Gastrocnemius medialis (tissue), 4 donors: ENCODE measurements at regions not wholly inside any gene's neighbourhood (a gene's known extent, or its start where the extent isn't known, plus 50 kb on each side); places are given as distances from the start of the nearest gene placed in this dataset.
A peak's percentile ranks its signal among the peaks of the same experiment; 100 is the strongest.
"Not testable (repeated sequence)": the region's sequence is repeated elsewhere in the genome, so short reads cannot be mapped to it uniquely, and the experiment has no call there.

Experiments
- ATAC-seq, 2 donors: fragments of 150-250 bp; one replicate each; pipeline ENCODE4 v1.9.1; 2016
- DNase-seq, 2 donors: peaks; one replicate each; pipeline ENCODE4 v3.0.0-alpha.2; 2019
- H3K27ac ChIP-seq, 4 donors: fragments of 200-600 bp; sonication (generic); 1 replicate in 1 of 4; 2 replicates in 3 of 4; pipeline ENCODE4 v1.5.1; 2016 to 2018; ENCODE audit warnings: mild to moderate bottlenecking in 2 of 4, moderate library complexity in 1 of 4
- H3K27me3 ChIP-seq, 3 donors: fragments of 200-600 bp; sonication (generic) in 2 of 3; 1 replicate in 1 of 3; 2 replicates in 2 of 3; pipeline versions ENCODE4 v1.5.1 to v1.6.0; 2016 to 2019; ENCODE audit warnings: mild to moderate bottlenecking in 1 of 3, moderate library complexity in 1 of 3
- H3K36me3 ChIP-seq, 2 donors: fragments of 200-600 bp; sonication (generic) in 1 of 2; one replicate each; pipeline ENCODE4 v1.5.1; 2017 to 2018
- H3K4me1 ChIP-seq, 2 donors: fragments of 200-600 bp; sonication (generic) in 1 of 2; one replicate each; pipeline ENCODE4 v1.5.1; 2016 to 2017; ENCODE audit warnings: mild to moderate bottlenecking in 2 of 2
- H3K4me3 ChIP-seq, 4 donors: fragments of 200-600 bp; sonication (generic) in 3 of 4; 1 replicate in 1 of 4; 2 replicates in 3 of 4; pipeline ENCODE4 v1.5.1; 2016 to 2019; ENCODE audit warnings: mild to moderate bottlenecking in 2 of 4
- H3K9me3 ChIP-seq, 3 donors: fragments of 200-600 bp; sonication (generic) in 2 of 3; 1 replicate in 1 of 3; 2 replicates in 2 of 3; pipeline ENCODE4 v1.5.1; 2016 to 2019
- POLR2A ChIP-seq, 2 donors: fragments of 450-650 bp; IDR thresholded peaks; one replicate each; pipeline ENCODE4 v1.6.1; 2017; ENCODE audit warnings: antibody characterized with exemption in 2 of 2, mild to moderate bottlenecking in 2 of 2, moderate library complexity in 2 of 2
- in situ Hi-C, 4 donors: fragments of 200-750 bp; cut with MboI; loops; one replicate each; pipeline versions ENCODE4 v1.15.0 to v1.8.0; 2017; ENCODE audit warnings: low sequenced_read_pairs in 4 of 4
- intact Hi-C: fragments of 100-400 bp; cut with DNase I; formaldehyde crosslinking; loops from one replicate; pipeline ENCODE4 v1.15.1; 2023; ENCODE audit warnings: low total_unique reads
- microRNA counts, 2 donors: library from miRNA; unstranded; fragments of <30 nt; microRNA quantifications; one replicate each; lab custom pipeline; 2016
- microRNA-seq, 2 donors: library from miRNA; unstranded; fragments of <30 nt; microRNA quantifications; one replicate each; pipeline ENCODE4, GENCODE V29; 2016; ENCODE audit warnings: borderline replicate concordance in 2 of 2
- TF ChIP-seq, protein P1 (sequence below), 5 experiments: fragments of 450-650 bp in 3 of 5; fragments of 200-600 bp in 2 of 5; sonication (generic) in 2 of 5; IDR thresholded peaks in 4 of 5; conservative IDR thresholded peaks in 1 of 5; 1 replicate in 4 of 5; 2 replicates in 1 of 5; pipeline ENCODE4 v1.5.1; 2016 to 2019; ENCODE audit warnings: antibody characterized with exemption in 5 of 5, mild to moderate bottlenecking in 3 of 5, moderate library complexity in 3 of 5

- Histone ChIP-seq H3K27ac (no peak overlapping the region), H3K4me3 (no peak overlapping the region), H3K4me1 (no peaks in the 10 kb centered on the region), H3K9me3 (no peaks in the 10 kb centered on the region), H3K27me3 (no peaks in the 10 kb centered on the region), H3K36me3 (no peaks in the 10 kb centered on the region)
- ATAC-seq (peak; percentile 68 to 87), DNase-seq (peak; percentile 11 to 33)
- in situ Hi-C loops (no loop called here), intact Hi-C loops (no loop called here)
- no peak for TF ChIP-seq POLR2A (IDR thresholded peaks at IDR 0.05)
- TF ChIP-seq, protein P1, sequence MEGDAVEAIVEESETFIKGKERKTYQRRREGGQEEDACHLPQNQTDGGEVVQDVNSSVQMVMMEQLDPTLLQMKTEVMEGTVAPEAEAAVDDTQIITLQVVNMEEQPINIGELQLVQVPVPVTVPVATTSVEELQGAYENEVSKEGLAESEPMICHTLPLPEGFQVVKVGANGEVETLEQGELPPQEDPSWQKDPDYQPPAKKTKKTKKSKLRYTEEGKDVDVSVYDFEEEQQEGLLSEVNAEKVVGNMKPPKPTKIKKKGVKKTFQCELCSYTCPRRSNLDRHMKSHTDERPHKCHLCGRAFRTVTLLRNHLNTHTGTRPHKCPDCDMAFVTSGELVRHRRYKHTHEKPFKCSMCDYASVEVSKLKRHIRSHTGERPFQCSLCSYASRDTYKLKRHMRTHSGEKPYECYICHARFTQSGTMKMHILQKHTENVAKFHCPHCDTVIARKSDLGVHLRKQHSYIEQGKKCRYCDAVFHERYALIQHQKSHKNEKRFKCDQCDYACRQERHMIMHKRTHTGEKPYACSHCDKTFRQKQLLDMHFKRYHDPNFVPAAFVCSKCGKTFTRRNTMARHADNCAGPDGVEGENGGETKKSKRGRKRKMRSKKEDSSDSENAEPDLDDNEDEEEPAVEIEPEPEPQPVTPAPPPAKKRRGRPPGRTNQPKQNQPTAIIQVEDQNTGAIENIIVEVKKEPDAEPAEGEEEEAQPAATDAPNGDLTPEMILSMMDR (IDR thresholded peaks at IDR 0.05 in 4 of 5, conservative IDR thresholded peaks at IDR 0.05 in 1 of 5) = no peak
Measured at GRCh38 chr6:106724848-106725247, 95.5 kb downstream of the QRSL1 start.

- H3K4me3 ChIP-seq = no peak overlapping the region
- TF ChIP-seq POLR2A (IDR thresholded peaks at IDR 0.05) = no peak
- TF ChIP-seq, protein P1 (IDR thresholded peaks at IDR 0.05 in 4 of 5, conservative IDR thresholded peaks at IDR 0.05 in 1 of 5) = no peak
- intact Hi-C loops = no loop called here
- no peaks in the 10 kb centered on the region for H3K9me3 ChIP-seq
- no peaks in the 10 kb centered on the region for H3K27me3 ChIP-seq
- in situ Hi-C loops = no loop called here
- ATAC-seq = no peak
- no peaks in the 10 kb centered on the region for H3K36me3 ChIP-seq
- no peaks in the 10 kb centered on the region for H3K4me1 ChIP-seq
- DNase-seq = no peak
- no peak overlapping the region for H3K27ac ChIP-seq
Measured at GRCh38 chr6:106724337-106724736, 95.0 kb downstream of the QRSL1 start.

GRCh38 chr6:106723419-106723818 is 94.0 kb downstream of the QRSL1 start:
- H3K9me3 ChIP-seq, H3K27me3 ChIP-seq, H3K27ac ChIP-seq, intact Hi-C loops, DNase-seq, in situ Hi-C loops, ATAC-seq, H3K36me3 ChIP-seq, H3K4me1 ChIP-seq, H3K4me3 ChIP-seq: not testable (repeated sequence)

- H3K4me1 ChIP-seq, DNase-seq, H3K4me3 ChIP-seq, H3K27me3 ChIP-seq, H3K36me3 ChIP-seq, H3K27ac ChIP-seq, ATAC-seq, H3K9me3 ChIP-seq, in situ Hi-C loops, intact Hi-C loops: not testable (repeated sequence)
Measured at GRCh38 chr6:106721189-106721588, 91.8 kb downstream of the QRSL1 start.

MicroRNA genes in the stretch of these regions (microRNA counts, 767-probe panel; counts per million panel counts)
- microRNA hsa-miR-587 (lab: Ali Mortazavi, UCI) = 356 to 448 counts per million in 2 donors

Small RNA genes in the stretch of these regions (microRNA-seq; reads per million reads assigned to microRNA genes)
- gene MIR587 = 0 reads per million in 2 donors
